Caco-2 (cell line): ENCODE measurements at regions not wholly inside any gene's neighbourhood (a gene's known extent, or its start where the extent isn't known, plus 50 kb on each side); places are given as distances from the start of the nearest gene placed in this dataset.
"Not testable (repeated sequence)": the region's sequence is repeated elsewhere in the genome, so short reads cannot be mapped to it uniquely, and the experiment has no call there.

Source experiments
- BruUV-seq: library from RNA; stranded (reverse); fragments of 400-500 nt; replicated peaks from 2 replicates; lab custom pipeline; 2021; lab: Mats Ljungman, UMichigan
- CTCF ChIA-PET: fragments of 300-600 bp; sonication (Branson Sonifier 250); formaldehyde crosslinking; loops from one replicate; lab custom pipeline; 2022; ENCODE audit warnings: antibody characterized with exemption; lab: Charles Lee
- POLR2A ChIA-PET: fragments of 300-600 bp; sonication (Branson Sonifier 250); formaldehyde crosslinking; loops from one replicate; lab custom pipeline; 2022; ENCODE audit warnings: antibody characterized with exemption; lab: Charles Lee
- DNase-seq, 2 experiments: peaks; one replicate each; pipeline versions ENCODE4 v3.0.0 to v3.0.0-alpha.2; 2020 to 2022
- H3K27me3 ChIP-seq: replicated peaks from 2 replicates; pipeline ENCODE4 v1.6.0; 2011; ENCODE audit warnings: low read length; ENCODE audit not compliant: control insufficient read depth, insufficient read depth
- H3K36me3 ChIP-seq: 2 replicates; pipeline ENCODE4 v1.5.1; 2011; ENCODE audit warnings: low read length; ENCODE audit not compliant: control insufficient read depth, insufficient read depth
- H3K4me1 ChIP-seq: fragments of 250-450 bp; sonication (Bioruptor Pico); 2 replicates; pipeline ENCODE4 v1.5.1; 2020; ENCODE audit warnings: mild to moderate bottlenecking
- H3K4me3 ChIP-seq: 2 replicates; pipeline ENCODE4 v1.5.1; 2011; ENCODE audit warnings: low read depth, mild to moderate bottlenecking, control low read depth, low read length
- H3K9me3 ChIP-seq: fragments of 250-450 bp; sonication (Bioruptor Pico); 2 replicates; pipeline ENCODE4 v1.5.1; 2020; ENCODE audit warnings: mild to moderate bottlenecking, moderate library complexity
- H3K27ac Mint-ChIP-seq: one replicate; pipeline ENCODE4 v1.8.0; 2022; ENCODE audit warnings: mixed read lengths; ENCODE audit not compliant: unreplicated experiment
- H3K27me3 Mint-ChIP-seq: one replicate; pipeline ENCODE4 v1.8.0; 2022; ENCODE audit warnings: mixed read lengths; ENCODE audit not compliant: insufficient read depth, unreplicated experiment
- H3K36me3 Mint-ChIP-seq: one replicate; pipeline ENCODE4 v1.8.0; 2022; ENCODE audit warnings: mild to moderate bottlenecking, mixed read lengths; ENCODE audit not compliant: insufficient read depth, unreplicated experiment
- H3K4me1 Mint-ChIP-seq: one replicate; pipeline ENCODE4 v1.8.0; 2022; ENCODE audit warnings: low read depth, mixed read lengths; ENCODE audit not compliant: unreplicated experiment
- H3K4me3 Mint-ChIP-seq: one replicate; pipeline ENCODE4 v1.8.0; 2022; ENCODE audit warnings: mild to moderate bottlenecking, moderate library complexity, mixed read lengths; ENCODE audit not compliant: unreplicated experiment
- H3K9me3 Mint-ChIP-seq: one replicate; pipeline ENCODE4 v1.8.0; 2022; ENCODE audit warnings: mixed read lengths; ENCODE audit not compliant: unreplicated experiment
- intact Hi-C: fragments of 100-400 bp; cut with micrococcal nuclease; formaldehyde crosslinking; loops from one replicate; pipeline ENCODE4 v1.10.0; 2022; ENCODE audit not compliant: unreplicated experiment
- TF ChIP-seq, protein P1 (sequence below), 2 experiments: fragments of 200-600 bp in 1 of 2; IDR thresholded peaks; 1 replicate in 1 of 2; 2 replicates in 1 of 2; pipeline versions ENCODE4 v1.5.1 to v1.8.0; 2011 to 2022; ENCODE audit warnings: antibody characterized with exemption in 1 of 2, control low read depth in 1 of 2, inconsistent platforms in 1 of 2, low read depth in 1 of 2, low read length in 1 of 2, mild to moderate bottlenecking in 1 of 2, moderate library complexity in 1 of 2; ENCODE audit not compliant: insufficient read depth in 1 of 2, severe bottlenecking in 1 of 2, unreplicated experiment in 1 of 2

GRCh38 chr6:78639111-78640110 is 227.9 kb upstream of the IRAK1BP1 start:
- H3K9me3 ChIP-seq, result no peaks in the 10 kb centered on the region
- DNase-seq, result no peak
- H3K36me3 ChIP-seq, result no peaks in the 10 kb centered on the region
- peaks cover 12% of the 10 kb centered on the region for H3K9me3 Mint-ChIP-seq
- H3K4me1 Mint-ChIP-seq, result no peaks in the 10 kb centered on the region
- intact Hi-C loops, result no loop called here
- CTCF ChIA-PET, result no interaction called here
- H3K36me3 Mint-ChIP-seq, result no peaks in the 10 kb centered on the region
- no peaks in the 10 kb centered on the region for H3K4me1 ChIP-seq
- H3K27ac Mint-ChIP-seq, result no peak overlapping the region
- no peak overlapping the region for H3K4me3 ChIP-seq
- H3K4me3 Mint-ChIP-seq, result no peak overlapping the region
- TF ChIP-seq, protein P1, sequence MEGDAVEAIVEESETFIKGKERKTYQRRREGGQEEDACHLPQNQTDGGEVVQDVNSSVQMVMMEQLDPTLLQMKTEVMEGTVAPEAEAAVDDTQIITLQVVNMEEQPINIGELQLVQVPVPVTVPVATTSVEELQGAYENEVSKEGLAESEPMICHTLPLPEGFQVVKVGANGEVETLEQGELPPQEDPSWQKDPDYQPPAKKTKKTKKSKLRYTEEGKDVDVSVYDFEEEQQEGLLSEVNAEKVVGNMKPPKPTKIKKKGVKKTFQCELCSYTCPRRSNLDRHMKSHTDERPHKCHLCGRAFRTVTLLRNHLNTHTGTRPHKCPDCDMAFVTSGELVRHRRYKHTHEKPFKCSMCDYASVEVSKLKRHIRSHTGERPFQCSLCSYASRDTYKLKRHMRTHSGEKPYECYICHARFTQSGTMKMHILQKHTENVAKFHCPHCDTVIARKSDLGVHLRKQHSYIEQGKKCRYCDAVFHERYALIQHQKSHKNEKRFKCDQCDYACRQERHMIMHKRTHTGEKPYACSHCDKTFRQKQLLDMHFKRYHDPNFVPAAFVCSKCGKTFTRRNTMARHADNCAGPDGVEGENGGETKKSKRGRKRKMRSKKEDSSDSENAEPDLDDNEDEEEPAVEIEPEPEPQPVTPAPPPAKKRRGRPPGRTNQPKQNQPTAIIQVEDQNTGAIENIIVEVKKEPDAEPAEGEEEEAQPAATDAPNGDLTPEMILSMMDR (IDR thresholded peaks at IDR 0.05; ENCODE audit: insufficient read depth in 1 of 2, low read depth in 1 of 2, low read length in 1 of 2, severe bottlenecking in 1 of 2, unreplicated experiment in 1 of 2), result no peak
- H3K27me3 ChIP-seq, result no peaks in the 10 kb centered on the region
- no TSS peak for BruUV-seq
- H3K27me3 Mint-ChIP-seq, result no peaks in the 10 kb centered on the region
- POLR2A ChIA-PET, result no interaction called here

- H3K27me3 ChIP-seq, H3K9me3 ChIP-seq, H3K36me3 Mint-ChIP-seq, DNase-seq, H3K4me3 ChIP-seq, H3K4me1 Mint-ChIP-seq, BruUV-seq, H3K4me3 Mint-ChIP-seq, CTCF ChIA-PET, H3K4me1 ChIP-seq, intact Hi-C loops, POLR2A ChIA-PET, H3K36me3 ChIP-seq, H3K27ac Mint-ChIP-seq, H3K27me3 Mint-ChIP-seq: not testable (repeated sequence)
- peaks cover 28% of the 10 kb centered on the region for H3K9me3 Mint-ChIP-seq
These were observed 223.4 kb upstream of the IRAK1BP1 start for GRCh38 chr6:78643976-78644375.

- peak; percentile 37 to 58 for DNase-seq
- Mint-ChIP-seq H3K4me3 (peak overlapping the region; percentile 72), H3K9me3 (peaks cover 25% of the 10 kb centered on the region)
- POLR2A ChIA-PET, BruUV-seq, H3K27me3 Mint-ChIP-seq, H3K27ac Mint-ChIP-seq, intact Hi-C loops, H3K27me3 ChIP-seq, H3K9me3 ChIP-seq, H3K4me1 ChIP-seq, CTCF ChIA-PET, H3K36me3 ChIP-seq, H3K4me1 Mint-ChIP-seq, H3K36me3 Mint-ChIP-seq: not testable (repeated sequence)
- peak overlapping the region; percentile 23 for H3K4me3 ChIP-seq
These were observed 220.6 kb upstream of the IRAK1BP1 start for GRCh38 chr6:78646542-78647415.

DNA sequence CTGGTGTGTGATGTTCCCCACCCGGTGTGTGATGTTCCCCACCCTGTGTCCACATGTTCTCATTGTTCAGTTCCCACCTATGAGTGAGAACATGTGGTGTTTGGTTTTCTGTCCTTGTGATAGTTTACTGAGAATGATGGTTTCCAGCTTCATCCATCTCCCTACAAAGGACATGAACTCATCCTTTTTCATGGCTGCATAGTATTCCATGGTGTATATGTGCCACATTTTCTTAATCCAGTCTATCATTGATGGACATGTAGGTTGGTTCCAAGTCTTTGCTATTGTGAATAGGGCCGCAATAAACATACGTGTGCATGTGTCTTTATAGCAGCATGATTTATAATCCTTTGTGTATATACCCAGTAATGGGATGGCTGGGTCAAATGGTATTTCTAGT is 201.5 kb upstream of the IRAK1BP1 start:
- H3K27me3 ChIP-seq, H3K27ac Mint-ChIP-seq, H3K36me3 Mint-ChIP-seq, H3K9me3 Mint-ChIP-seq, H3K4me3 Mint-ChIP-seq, H3K4me3 ChIP-seq, POLR2A ChIA-PET, CTCF ChIA-PET, H3K4me1 ChIP-seq, H3K9me3 ChIP-seq, DNase-seq, H3K27me3 Mint-ChIP-seq, BruUV-seq, H3K4me1 Mint-ChIP-seq, H3K36me3 ChIP-seq, intact Hi-C loops: not testable (repeated sequence)
